ENCODE measurements at regions not wholly inside any gene's neighbourhood (a gene's known extent, or its start where the extent isn't known, plus 50 kb on each side); places are given as distances from the start of the nearest gene placed in this dataset.

DNA sequence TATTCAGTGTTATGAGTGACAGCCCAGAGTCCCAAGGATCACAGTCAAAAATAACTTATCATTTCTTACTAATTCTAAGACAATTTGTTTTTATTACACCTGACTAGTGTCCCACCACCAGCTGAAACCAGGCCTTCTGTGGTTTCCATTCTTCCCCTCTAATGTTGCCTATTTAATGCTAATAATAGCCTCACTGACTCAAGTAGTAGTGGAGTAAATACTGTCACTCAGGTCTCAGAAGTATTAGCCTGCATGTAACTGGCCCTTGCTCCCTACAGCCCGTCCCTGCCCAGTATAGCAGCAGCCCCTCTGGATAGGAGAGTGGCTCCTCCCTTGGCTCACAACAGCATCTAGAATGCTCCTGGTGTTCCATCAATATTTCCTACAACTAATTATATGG lies 665.5 kb downstream of the NTRK3 start:
- no peak for TF ChIP-seq CREB1 (CRISPR knock-in tag; IDR thresholded peaks at IDR 0.05; ENCODE audit: low read depth)
- TF ChIP-seq POLR2AphosphoS5 (IDR thresholded peaks at IDR 0.05; ENCODE audit: low read depth): no peak
- TF ChIP-seq, protein P1, sequence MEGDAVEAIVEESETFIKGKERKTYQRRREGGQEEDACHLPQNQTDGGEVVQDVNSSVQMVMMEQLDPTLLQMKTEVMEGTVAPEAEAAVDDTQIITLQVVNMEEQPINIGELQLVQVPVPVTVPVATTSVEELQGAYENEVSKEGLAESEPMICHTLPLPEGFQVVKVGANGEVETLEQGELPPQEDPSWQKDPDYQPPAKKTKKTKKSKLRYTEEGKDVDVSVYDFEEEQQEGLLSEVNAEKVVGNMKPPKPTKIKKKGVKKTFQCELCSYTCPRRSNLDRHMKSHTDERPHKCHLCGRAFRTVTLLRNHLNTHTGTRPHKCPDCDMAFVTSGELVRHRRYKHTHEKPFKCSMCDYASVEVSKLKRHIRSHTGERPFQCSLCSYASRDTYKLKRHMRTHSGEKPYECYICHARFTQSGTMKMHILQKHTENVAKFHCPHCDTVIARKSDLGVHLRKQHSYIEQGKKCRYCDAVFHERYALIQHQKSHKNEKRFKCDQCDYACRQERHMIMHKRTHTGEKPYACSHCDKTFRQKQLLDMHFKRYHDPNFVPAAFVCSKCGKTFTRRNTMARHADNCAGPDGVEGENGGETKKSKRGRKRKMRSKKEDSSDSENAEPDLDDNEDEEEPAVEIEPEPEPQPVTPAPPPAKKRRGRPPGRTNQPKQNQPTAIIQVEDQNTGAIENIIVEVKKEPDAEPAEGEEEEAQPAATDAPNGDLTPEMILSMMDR (conservative IDR thresholded peaks at IDR 0.05; ENCODE audit: low read depth in 2 of 2): no peak
- TF ChIP-seq, protein P2, sequence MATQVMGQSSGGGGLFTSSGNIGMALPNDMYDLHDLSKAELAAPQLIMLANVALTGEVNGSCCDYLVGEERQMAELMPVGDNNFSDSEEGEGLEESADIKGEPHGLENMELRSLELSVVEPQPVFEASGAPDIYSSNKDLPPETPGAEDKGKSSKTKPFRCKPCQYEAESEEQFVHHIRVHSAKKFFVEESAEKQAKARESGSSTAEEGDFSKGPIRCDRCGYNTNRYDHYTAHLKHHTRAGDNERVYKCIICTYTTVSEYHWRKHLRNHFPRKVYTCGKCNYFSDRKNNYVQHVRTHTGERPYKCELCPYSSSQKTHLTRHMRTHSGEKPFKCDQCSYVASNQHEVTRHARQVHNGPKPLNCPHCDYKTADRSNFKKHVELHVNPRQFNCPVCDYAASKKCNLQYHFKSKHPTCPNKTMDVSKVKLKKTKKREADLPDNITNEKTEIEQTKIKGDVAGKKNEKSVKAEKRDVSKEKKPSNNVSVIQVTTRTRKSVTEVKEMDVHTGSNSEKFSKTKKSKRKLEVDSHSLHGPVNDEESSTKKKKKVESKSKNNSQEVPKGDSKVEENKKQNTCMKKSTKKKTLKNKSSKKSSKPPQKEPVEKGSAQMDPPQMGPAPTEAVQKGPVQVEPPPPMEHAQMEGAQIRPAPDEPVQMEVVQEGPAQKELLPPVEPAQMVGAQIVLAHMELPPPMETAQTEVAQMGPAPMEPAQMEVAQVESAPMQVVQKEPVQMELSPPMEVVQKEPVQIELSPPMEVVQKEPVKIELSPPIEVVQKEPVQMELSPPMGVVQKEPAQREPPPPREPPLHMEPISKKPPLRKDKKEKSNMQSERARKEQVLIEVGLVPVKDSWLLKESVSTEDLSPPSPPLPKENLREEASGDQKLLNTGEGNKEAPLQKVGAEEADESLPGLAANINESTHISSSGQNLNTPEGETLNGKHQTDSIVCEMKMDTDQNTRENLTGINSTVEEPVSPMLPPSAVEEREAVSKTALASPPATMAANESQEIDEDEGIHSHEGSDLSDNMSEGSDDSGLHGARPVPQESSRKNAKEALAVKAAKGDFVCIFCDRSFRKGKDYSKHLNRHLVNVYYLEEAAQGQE (IDR thresholded peaks at IDR 0.05; ENCODE audit: unreplicated experiment): no peak
- TF ChIP-seq EZH2phosphoT487 (IDR thresholded peaks at IDR 0.05; ENCODE audit: unreplicated experiment): no peak
